Mammary epithelial cell (primary cell): ENCODE measurements at regions not wholly inside any gene's neighbourhood (a gene's known extent, or its start where the extent isn't known, plus 50 kb on each side); places are given as distances from the start of the nearest gene placed in this dataset.

Source experiments
- EZH2 ChIP-seq: IDR thresholded peaks from 2 replicates; pipeline ENCODE4 v1.6.1; 2012; ENCODE audit warnings: low read length, inconsistent platforms, borderline replicate concordance
- TF ChIP-seq, protein P1 (sequence below), 2 donors: IDR thresholded peaks in 1 of 2; conservative IDR thresholded peaks in 1 of 2; 2 replicates each; pipeline ENCODE4 v1.5.1; 2011 to 2012; ENCODE audit warnings: inconsistent platforms in 2 of 2, low read length in 2 of 2, mild to moderate bottlenecking in 2 of 2, control low read depth in 1 of 2, low read depth in 1 of 2; ENCODE audit not compliant: insufficient read depth in 1 of 2; ENCODE audit errors: extremely low read depth in 1 of 2

DNA sequence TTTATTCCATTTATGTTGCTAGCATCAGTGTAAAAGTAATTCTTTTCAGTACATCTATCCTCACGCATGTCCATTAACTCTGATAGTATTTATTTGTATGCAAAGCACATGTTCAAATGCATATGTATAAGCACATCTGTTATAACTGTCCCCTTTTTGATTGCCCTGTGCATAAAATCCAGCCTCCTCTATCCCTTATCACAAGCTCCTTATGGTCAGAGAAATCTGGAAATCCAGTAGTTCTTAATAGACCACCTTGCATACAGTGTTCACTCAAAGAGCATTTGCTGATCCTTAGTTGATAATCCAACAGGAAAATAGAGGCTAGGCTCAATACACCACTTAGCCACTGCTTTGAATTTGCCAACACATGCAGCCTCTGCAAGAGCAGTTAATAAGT lies 443.5 kb downstream of the AASDHPPT start:
- TF ChIP-seq, protein P1, sequence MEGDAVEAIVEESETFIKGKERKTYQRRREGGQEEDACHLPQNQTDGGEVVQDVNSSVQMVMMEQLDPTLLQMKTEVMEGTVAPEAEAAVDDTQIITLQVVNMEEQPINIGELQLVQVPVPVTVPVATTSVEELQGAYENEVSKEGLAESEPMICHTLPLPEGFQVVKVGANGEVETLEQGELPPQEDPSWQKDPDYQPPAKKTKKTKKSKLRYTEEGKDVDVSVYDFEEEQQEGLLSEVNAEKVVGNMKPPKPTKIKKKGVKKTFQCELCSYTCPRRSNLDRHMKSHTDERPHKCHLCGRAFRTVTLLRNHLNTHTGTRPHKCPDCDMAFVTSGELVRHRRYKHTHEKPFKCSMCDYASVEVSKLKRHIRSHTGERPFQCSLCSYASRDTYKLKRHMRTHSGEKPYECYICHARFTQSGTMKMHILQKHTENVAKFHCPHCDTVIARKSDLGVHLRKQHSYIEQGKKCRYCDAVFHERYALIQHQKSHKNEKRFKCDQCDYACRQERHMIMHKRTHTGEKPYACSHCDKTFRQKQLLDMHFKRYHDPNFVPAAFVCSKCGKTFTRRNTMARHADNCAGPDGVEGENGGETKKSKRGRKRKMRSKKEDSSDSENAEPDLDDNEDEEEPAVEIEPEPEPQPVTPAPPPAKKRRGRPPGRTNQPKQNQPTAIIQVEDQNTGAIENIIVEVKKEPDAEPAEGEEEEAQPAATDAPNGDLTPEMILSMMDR (conservative IDR thresholded peaks at IDR 0.05 in 1 of 2, IDR thresholded peaks at IDR 0.05 in 1 of 2; ENCODE audit: extremely low read depth in 1 of 2, insufficient read depth in 1 of 2, low read depth in 1 of 2, low read length in 2 of 2): no peak
- no peak for TF ChIP-seq EZH2
